Right lobe of liver (tissue), 4 donors: ENCODE measurements at regions not wholly inside any gene's neighbourhood (a gene's known extent, or its start where the extent isn't known, plus 50 kb on each side); places are given as distances from the start of the nearest gene placed in this dataset.

ENCODE experiments used
- POLR2A ChIP-seq: fragments of 450-650 bp; IDR thresholded peaks from one replicate; pipeline ENCODE4 v1.6.1; 2017; ENCODE audit warnings: antibody characterized with exemption, mild to moderate bottlenecking
- TF ChIP-seq, protein P1 (sequence below), 4 donors: fragments of 200-600 bp in 3 of 4; fragments of 450-650 bp in 1 of 4; IDR thresholded peaks; one replicate each; pipeline versions ENCODE4 v1.5.1 to v1.8.0; 2016 to 2022; ENCODE audit warnings: antibody characterized with exemption in 4 of 4, mild to moderate bottlenecking in 2 of 4
- donor health status: DM: no; HTN: no; CAD: no.
- donor health status: DM: no; HTN: no; CAD: no.
- donor health status: DM: no; HTN: yes; CAD: no.

DNA sequence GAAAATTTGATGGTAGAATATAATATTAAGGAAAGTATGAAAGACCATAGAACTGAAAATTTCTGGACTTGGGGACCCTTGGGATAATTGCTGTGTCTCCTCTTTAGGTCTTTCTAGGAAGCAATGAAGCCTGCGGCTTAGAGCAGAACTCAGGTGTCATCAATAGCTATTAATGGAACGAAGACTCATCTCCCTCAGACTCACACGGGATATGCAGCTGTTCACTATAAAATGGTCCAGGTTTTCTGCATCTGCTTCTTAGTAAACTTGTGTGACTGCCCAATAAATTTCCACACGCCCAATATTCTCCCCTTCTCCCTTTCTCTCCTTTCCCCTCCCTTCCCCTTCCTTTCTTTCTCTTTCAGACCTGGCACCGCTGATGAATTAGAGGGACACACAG, 392.5 kb downstream of the HLX start:
- TF ChIP-seq, protein P1, sequence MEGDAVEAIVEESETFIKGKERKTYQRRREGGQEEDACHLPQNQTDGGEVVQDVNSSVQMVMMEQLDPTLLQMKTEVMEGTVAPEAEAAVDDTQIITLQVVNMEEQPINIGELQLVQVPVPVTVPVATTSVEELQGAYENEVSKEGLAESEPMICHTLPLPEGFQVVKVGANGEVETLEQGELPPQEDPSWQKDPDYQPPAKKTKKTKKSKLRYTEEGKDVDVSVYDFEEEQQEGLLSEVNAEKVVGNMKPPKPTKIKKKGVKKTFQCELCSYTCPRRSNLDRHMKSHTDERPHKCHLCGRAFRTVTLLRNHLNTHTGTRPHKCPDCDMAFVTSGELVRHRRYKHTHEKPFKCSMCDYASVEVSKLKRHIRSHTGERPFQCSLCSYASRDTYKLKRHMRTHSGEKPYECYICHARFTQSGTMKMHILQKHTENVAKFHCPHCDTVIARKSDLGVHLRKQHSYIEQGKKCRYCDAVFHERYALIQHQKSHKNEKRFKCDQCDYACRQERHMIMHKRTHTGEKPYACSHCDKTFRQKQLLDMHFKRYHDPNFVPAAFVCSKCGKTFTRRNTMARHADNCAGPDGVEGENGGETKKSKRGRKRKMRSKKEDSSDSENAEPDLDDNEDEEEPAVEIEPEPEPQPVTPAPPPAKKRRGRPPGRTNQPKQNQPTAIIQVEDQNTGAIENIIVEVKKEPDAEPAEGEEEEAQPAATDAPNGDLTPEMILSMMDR (IDR thresholded peaks at IDR 0.05): no peak
- TF ChIP-seq POLR2A: no peak
